CD4-positive, alpha-beta T cell (primary cell): ENCODE measurements at regions not wholly inside any gene's neighbourhood (a gene's known extent, or its start where the extent isn't known, plus 50 kb on each side); places are given as distances from the start of the nearest gene placed in this dataset.

Experiments
- ATAC-seq: fragments of 200-7000 bp; cut with Tn5 transposase; one replicate; pipeline ENCODE4 v1.10.0; 2022; ENCODE audit warnings: mild to moderate bottlenecking; ENCODE audit not compliant: poor library complexity
- CTCF ChIA-PET: fragments of 350-600 bp; sonication (Branson Sonifier 250); formaldehyde crosslinking; loops from one replicate; lab custom pipeline; 2021; ENCODE audit warnings: antibody characterized with exemption, inconsistent platforms; lab: Charles Lee
- POLR2A ChIA-PET: fragments of 350-600 bp; sonication (Branson Sonifier 250); formaldehyde crosslinking; loops from one replicate; lab custom pipeline; 2021; ENCODE audit warnings: antibody characterized with exemption, inconsistent platforms; lab: Charles Lee
- DNase-seq, 14 experiments: peaks; one replicate each; pipeline ENCODE4 v3.0.0-alpha.2; 2013 to 2020; ENCODE audit warnings: mixed read lengths in 2 of 14
- H3K27ac ChIP-seq, 2 donors: one replicate each; pipeline versions ENCODE4 v1.5.1 to v1.7.0; 2013; ENCODE audit warnings: low read length in 2 of 2, low read depth in 1 of 2, mild to moderate bottlenecking in 1 of 2
- H3K27me3 ChIP-seq, 2 experiments: 1 replicate in 1 of 2; 2 replicates in 1 of 2; pipeline versions ENCODE4 v1.6.1 to v1.7.0; 2013; ENCODE audit warnings: low read length in 2 of 2, control low read depth in 1 of 2, mild to moderate bottlenecking in 1 of 2, moderate library complexity in 1 of 2; ENCODE audit not compliant: insufficient read depth in 2 of 2, control insufficient read depth in 1 of 2
- H3K36me3 ChIP-seq: one replicate; pipeline ENCODE4 v1.6.1; 2013; ENCODE audit warnings: low read length, control low read depth; ENCODE audit not compliant: insufficient read depth
- H3K4me1 ChIP-seq: one replicate; pipeline ENCODE4 v1.6.1; 2013; ENCODE audit warnings: low read length, control low read depth; ENCODE audit not compliant: insufficient read depth
- H3K4me3 ChIP-seq: one replicate; pipeline ENCODE4 v1.5.1; 2013; ENCODE audit warnings: mild to moderate bottlenecking, low read length, moderate library complexity
- H3K9me3 ChIP-seq, 2 experiments: 1 replicate in 1 of 2; 2 replicates in 1 of 2; pipeline versions ENCODE4 v1.6.1 to v1.7.0; 2013; ENCODE audit warnings: low read length in 2 of 2, mild to moderate bottlenecking in 2 of 2, control low read depth in 1 of 2, moderate library complexity in 1 of 2; ENCODE audit not compliant: control insufficient read depth in 1 of 2, insufficient read depth in 1 of 2
- H3K27ac Mint-ChIP-seq: one replicate; pipeline ENCODE4 v1.8.0; 2020; ENCODE audit warnings: mixed read lengths
- H3K27me3 Mint-ChIP-seq: one replicate; pipeline ENCODE4 v1.8.0; 2021; ENCODE audit warnings: mixed read lengths
- H3K36me3 Mint-ChIP-seq: one replicate; pipeline ENCODE4 v1.8.0; 2021; ENCODE audit warnings: low read depth, mixed read lengths
- H3K4me1 Mint-ChIP-seq: one replicate; pipeline ENCODE4 v1.8.0; 2021; ENCODE audit warnings: low read depth, mixed read lengths
- H3K4me3 Mint-ChIP-seq: one replicate; pipeline ENCODE4 v1.8.0; 2020; ENCODE audit warnings: mild to moderate bottlenecking, mixed read lengths
- H3K9me3 Mint-ChIP-seq: one replicate; pipeline ENCODE4 v1.8.0; 2020; ENCODE audit warnings: mixed read lengths
- intact Hi-C, 2 experiments: fragments of 100-400 bp; cut with DNase I in 1 of 2; cut with micrococcal nuclease in 1 of 2; formaldehyde crosslinking; loops; one replicate each; pipeline versions ENCODE4 v1.15.1 to v1.9.0; 2023 to 2025; cut with DNase I, micrococcal nuclease
- TF ChIP-seq, protein P1 (sequence below): fragments of 200-600 bp; IDR thresholded peaks from one replicate; pipeline ENCODE4 v1.8.0; 2022; ENCODE audit warnings: antibody characterized with exemption, mild to moderate bottlenecking

DNA sequence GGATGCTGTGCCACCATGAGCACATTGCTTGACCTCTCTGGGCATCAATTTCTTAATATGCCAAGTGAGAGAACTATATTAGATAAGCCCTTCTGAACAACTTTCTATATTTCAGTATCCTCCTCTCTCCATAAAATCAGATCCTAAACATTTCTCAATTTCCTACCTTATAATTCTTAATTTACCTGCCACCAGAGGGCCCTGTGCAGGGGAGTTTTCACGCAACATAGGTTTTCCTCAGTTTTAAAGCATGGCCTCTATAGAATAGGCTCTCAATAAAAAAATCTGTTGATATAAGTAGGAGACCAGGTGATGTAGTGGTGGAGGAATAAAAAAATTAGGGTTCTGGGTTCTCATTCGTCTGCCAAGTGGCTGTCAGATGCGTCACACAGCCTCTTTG, 83.7 kb upstream of the DBX1 start:
- Mint-ChIP-seq H3K9me3 (peaks cover 6% of the 10 kb centered on the region), H3K36me3 (no peaks in the 10 kb centered on the region), H3K27ac (no peak overlapping the region), H3K4me1 (no peaks in the 10 kb centered on the region), H3K4me3 (no peak overlapping the region), H3K27me3 (peaks cover 45% of the 10 kb centered on the region)
- ChIA-PET POLR2A (no interaction called here), CTCF (no interaction called here)
- ATAC-seq = no peak
- Histone ChIP-seq H3K36me3 (no peaks in the 10 kb centered on the region), H3K4me1 (no peaks in the 10 kb centered on the region), H3K27ac (no peak overlapping the region), H3K4me3 (no peak overlapping the region), H3K9me3 (no peaks in the 10 kb centered on the region), H3K27me3 (peaks cover 0 to 7% of the 10 kb centered on the region in 2 experiments)
- TF ChIP-seq, protein P1, sequence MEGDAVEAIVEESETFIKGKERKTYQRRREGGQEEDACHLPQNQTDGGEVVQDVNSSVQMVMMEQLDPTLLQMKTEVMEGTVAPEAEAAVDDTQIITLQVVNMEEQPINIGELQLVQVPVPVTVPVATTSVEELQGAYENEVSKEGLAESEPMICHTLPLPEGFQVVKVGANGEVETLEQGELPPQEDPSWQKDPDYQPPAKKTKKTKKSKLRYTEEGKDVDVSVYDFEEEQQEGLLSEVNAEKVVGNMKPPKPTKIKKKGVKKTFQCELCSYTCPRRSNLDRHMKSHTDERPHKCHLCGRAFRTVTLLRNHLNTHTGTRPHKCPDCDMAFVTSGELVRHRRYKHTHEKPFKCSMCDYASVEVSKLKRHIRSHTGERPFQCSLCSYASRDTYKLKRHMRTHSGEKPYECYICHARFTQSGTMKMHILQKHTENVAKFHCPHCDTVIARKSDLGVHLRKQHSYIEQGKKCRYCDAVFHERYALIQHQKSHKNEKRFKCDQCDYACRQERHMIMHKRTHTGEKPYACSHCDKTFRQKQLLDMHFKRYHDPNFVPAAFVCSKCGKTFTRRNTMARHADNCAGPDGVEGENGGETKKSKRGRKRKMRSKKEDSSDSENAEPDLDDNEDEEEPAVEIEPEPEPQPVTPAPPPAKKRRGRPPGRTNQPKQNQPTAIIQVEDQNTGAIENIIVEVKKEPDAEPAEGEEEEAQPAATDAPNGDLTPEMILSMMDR = no peak
- intact Hi-C loops = no loop called here
- DNase-seq = no peak

GRCh38 chr11:20238712-20239111, 78.4 kb upstream of the DBX1 start:
- no peaks in the 10 kb centered on the region for H3K4me1 Mint-ChIP-seq
- DNase-seq (no peak), ATAC-seq (no peak)
- H3K27me3 ChIP-seq = no peaks in the 10 kb centered on the region
- ChIA-PET POLR2A (no interaction called here), CTCF (no interaction called here)
- intact Hi-C loops = no loop called here
- no peak overlapping the region for H3K27ac Mint-ChIP-seq
- no peaks in the 10 kb centered on the region for H3K36me3 ChIP-seq
- no peak overlapping the region for H3K4me3 ChIP-seq
- TF ChIP-seq, protein P1 = no peak
- H3K27me3 Mint-ChIP-seq = peaks cover 40% of the 10 kb centered on the region
- H3K9me3 Mint-ChIP-seq = peaks cover 8% of the 10 kb centered on the region
- peaks cover 0 to 5% of the 10 kb centered on the region in 2 experiments for H3K9me3 ChIP-seq
- no peak overlapping the region for H3K4me3 Mint-ChIP-seq
- no peaks in the 10 kb centered on the region for H3K36me3 Mint-ChIP-seq
- H3K4me1 ChIP-seq = no peaks in the 10 kb centered on the region
- no peak overlapping the region for H3K27ac ChIP-seq

GRCh38 chr11:20235164-20235563, 74.9 kb upstream of the DBX1 start:
- ChIA-PET POLR2A (no interaction called here), CTCF (no interaction called here)
- Histone ChIP-seq H3K9me3 (peaks cover 0 to 12% of the 10 kb centered on the region in 2 experiments), H3K27me3 (no peaks in the 10 kb centered on the region), H3K4me3 (no peak overlapping the region), H3K36me3 (no peaks in the 10 kb centered on the region), H3K27ac (no peak overlapping the region), H3K4me1 (no peaks in the 10 kb centered on the region)
- Mint-ChIP-seq H3K36me3 (no peaks in the 10 kb centered on the region), H3K4me1 (no peaks in the 10 kb centered on the region), H3K4me3 (no peak overlapping the region), H3K9me3 (peaks cover 5% of the 10 kb centered on the region), H3K27me3 (peaks cover 25% of the 10 kb centered on the region), H3K27ac (no peak overlapping the region)
- ATAC-seq = no peak
- DNase-seq = no peak
- TF ChIP-seq, protein P1 = no peak
- intact Hi-C loops = no loop called here
